Fibroblast of lung (primary cell): ENCODE measurements at regions not wholly inside any gene's neighbourhood (a gene's known extent, or its start where the extent isn't known, plus 50 kb on each side); places are given as distances from the start of the nearest gene placed in this dataset.

Experiments used
- CTCF ChIP-seq, 2 donors: IDR thresholded peaks in 1 of 2; conservative IDR thresholded peaks in 1 of 2; 1 replicate in 1 of 2; 2 replicates in 1 of 2; pipeline ENCODE4 v1.5.1; 2011 to 2012; ENCODE audit warnings: low read length in 2 of 2, control low read depth in 1 of 2, inconsistent platforms in 1 of 2, low read depth in 1 of 2, mild to moderate bottlenecking in 1 of 2
- EZH2 ChIP-seq: IDR thresholded peaks from 2 replicates; pipeline ENCODE4 v1.5.1; 2012; ENCODE audit warnings: low read length, control low read depth, mild to moderate bottlenecking; ENCODE audit errors: missing control alignments

GRCh38 chr1:43062527-43063095 lies 103.9 kb upstream of the SLC2A1 start:
- TF ChIP-seq CTCF (conservative IDR thresholded peaks at IDR 0.05 in 1 of 2, IDR thresholded peaks at IDR 0.05 in 1 of 2; ENCODE audit: low read depth in 1 of 2, low read length in 2 of 2) (no peak), EZH2 (no peak)
